22Rv1 (cell line): ENCODE measurements at regions not wholly inside any gene's neighbourhood (a gene's known extent, or its start where the extent isn't known, plus 50 kb on each side); places are given as distances from the start of the nearest gene placed in this dataset.

Experiments
- ZFX ChIP-seq: fragments of 450-650 bp; IDR thresholded peaks from 2 replicates; pipeline ENCODE4 v1.6.1; 2017; ENCODE audit warnings: antibody characterized with exemption, borderline replicate concordance
- TF ChIP-seq, protein P1 (sequence below): fragments of 450-650 bp; IDR thresholded peaks from 2 replicates; pipeline ENCODE4 v1.5.1; 2017; ENCODE audit warnings: mild to moderate bottlenecking

DNA sequence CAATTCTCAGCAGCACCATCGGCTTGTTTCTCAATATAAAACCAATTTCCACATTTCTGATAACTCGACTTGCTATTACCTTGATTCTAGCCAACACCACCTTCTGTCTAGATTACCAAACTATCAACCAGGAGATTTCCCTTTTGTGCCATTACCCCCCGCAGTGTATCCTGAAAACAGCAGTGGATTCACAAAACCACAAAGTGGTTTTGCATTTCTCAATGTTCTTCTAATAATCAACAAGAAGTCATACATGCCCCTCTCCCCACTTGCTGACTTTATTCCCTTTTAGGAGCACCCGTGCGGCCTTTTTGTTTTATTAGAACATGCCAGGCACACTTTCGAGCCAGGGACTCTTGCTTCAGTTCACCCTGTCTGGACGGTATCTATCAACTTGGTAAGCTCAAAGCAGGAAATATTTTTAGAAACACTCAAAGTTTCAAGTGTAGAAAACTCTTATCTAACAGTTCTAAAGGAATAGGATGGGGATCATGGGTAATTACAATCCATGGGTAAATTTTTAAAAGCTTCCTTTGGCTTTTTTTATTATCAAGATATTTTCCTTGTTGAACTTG is 967.4 kb downstream of the EFNB2 start:
- TF ChIP-seq, protein P1, sequence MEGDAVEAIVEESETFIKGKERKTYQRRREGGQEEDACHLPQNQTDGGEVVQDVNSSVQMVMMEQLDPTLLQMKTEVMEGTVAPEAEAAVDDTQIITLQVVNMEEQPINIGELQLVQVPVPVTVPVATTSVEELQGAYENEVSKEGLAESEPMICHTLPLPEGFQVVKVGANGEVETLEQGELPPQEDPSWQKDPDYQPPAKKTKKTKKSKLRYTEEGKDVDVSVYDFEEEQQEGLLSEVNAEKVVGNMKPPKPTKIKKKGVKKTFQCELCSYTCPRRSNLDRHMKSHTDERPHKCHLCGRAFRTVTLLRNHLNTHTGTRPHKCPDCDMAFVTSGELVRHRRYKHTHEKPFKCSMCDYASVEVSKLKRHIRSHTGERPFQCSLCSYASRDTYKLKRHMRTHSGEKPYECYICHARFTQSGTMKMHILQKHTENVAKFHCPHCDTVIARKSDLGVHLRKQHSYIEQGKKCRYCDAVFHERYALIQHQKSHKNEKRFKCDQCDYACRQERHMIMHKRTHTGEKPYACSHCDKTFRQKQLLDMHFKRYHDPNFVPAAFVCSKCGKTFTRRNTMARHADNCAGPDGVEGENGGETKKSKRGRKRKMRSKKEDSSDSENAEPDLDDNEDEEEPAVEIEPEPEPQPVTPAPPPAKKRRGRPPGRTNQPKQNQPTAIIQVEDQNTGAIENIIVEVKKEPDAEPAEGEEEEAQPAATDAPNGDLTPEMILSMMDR: no peak
- no peak for TF ChIP-seq ZFX
